GM18519 (cell line): ENCODE measurements at regions not wholly inside any gene's neighbourhood (a gene's known extent, or its start where the extent isn't known, plus 50 kb on each side); places are given as distances from the start of the nearest gene placed in this dataset.

Experiments
- ATAC-seq: cut with Tn5 transposase; IDR thresholded peaks from one replicate; pipeline ENCODE4 v1.9.1; 2021; ENCODE audit warnings: mild to moderate bottlenecking, moderate library complexity; ENCODE audit not compliant: unreplicated experiment, low FRiP score

DNA sequence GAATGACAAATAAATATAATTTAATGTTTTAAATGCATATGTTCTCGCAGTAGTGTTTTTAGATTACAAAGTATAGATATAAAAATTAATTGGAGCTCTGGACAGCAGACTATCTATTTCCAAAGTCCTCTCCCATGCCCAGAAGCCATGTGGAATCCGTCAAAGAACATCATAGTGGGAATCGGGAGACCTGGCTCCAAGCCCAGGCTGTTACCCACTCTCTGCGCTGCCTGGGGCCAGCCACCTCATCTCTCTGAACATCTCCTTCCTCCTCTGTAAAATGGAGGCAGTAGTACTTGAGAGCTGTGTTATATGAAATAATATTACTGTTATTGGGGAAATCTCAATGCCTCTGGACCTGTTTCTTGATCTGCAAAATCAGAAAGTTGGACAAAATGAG is 58.1 kb upstream of the SLC30A5 start:
- ATAC-seq = no peak

DNA sequence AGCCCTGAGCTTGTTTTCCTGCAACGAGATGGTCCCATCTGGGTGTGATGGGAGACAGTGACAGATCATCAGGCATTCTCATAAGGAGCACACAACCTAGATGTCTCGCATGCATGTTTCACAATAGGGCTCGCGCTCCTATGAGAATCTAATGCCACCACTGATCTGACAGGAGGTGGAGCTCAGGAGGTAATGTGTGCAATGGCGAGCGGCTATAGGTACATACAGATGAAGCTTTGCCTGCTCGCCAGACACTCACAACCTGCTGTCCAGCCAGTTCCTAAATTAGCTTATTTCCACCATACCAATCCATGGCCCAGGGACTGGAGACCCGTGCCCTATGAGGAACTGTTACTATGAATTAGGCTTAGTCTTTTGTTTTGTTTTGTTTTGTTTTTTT is 55.3 kb upstream of the SLC30A5 start:
- ATAC-seq = no peak

GRCh38 chr5:69039829-69040228 is 54.0 kb upstream of the SLC30A5 start:
- no peak for ATAC-seq

DNA sequence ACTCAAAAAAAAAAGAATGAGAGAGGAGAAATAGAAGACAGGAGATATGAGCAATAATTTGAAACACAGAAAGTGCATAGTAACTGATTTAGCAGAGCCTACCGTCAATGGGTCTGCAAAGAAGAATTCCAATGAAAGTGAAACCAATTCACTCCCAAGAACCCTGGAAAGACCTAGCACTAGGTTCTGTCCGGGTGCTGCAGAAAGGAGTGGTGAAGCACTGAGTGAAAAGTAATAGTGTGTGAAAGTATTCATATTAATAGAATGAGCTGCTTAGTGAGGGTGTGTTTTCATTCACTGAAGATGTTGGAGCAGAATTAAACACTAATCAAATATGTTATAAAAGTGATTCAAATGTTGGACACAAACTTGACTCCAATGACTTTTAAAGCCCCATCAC is 51.3 kb upstream of the SLC30A5 start:
- ATAC-seq = peak; percentile 13

- peak; percentile 82 for ATAC-seq
Measured at GRCh38 chr5:69042915-69043654, 50.7 kb upstream of the SLC30A5 start.

DNA sequence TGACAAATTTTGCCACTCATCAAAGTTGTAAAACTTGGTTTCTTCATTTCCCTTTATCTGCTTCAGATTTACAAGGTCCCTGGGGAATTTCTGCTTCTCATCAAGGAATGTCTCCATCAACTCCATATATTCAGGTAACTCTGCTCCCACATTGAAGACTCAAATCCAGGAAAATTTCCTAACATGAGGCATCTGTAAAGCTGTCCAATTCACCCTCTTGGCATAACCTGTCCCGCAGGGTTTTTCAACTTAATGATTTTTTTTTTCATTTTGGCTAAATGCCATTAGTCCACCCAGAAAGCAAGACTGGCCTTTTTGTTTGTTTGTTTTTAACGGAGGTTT is 50.2 kb upstream of the SLC30A5 start:
- no peak for ATAC-seq
